HS-27A (cell line): ENCODE measurements at regions not wholly inside any gene's neighbourhood (a gene's known extent, or its start where the extent isn't known, plus 50 kb on each side); places are given as distances from the start of the nearest gene placed in this dataset.

ENCODE experiments used
- DNase-seq: peaks from one replicate; pipeline ENCODE4 v3.0.0-alpha.2; 2012; ENCODE audit warnings: low read depth, missing footprints

- no peak for DNase-seq
Observed at GRCh38 chr18:5091741-5092140, 105.3 kb downstream of the AKAIN1 start.

- no peak for DNase-seq
Observed at GRCh38 chr18:5075297-5075696, 121.8 kb downstream of the AKAIN1 start.

- peak; percentile 8 for DNase-seq
Observed at GRCh38 chr18:5073026-5073944, 123.8 kb downstream of the AKAIN1 start.

GRCh38 chr18:5068851-5069250, 128.2 kb downstream of the AKAIN1 start:
- no peak for DNase-seq

- DNase-seq: no peak
Observed at GRCh38 chr18:5066380-5066977, 130.6 kb downstream of the AKAIN1 start.

GRCh38 chr18:5065615-5066014, 131.4 kb downstream of the AKAIN1 start:
- no peak for DNase-seq

GRCh38 chr18:5064841-5065370, 132.2 kb downstream of the AKAIN1 start:
- DNase-seq: no peak

GRCh38 chr18:5061785-5062184, 135.3 kb downstream of the AKAIN1 start:
- DNase-seq: no peak

GRCh38 chr18:5060543-5060942, 136.5 kb downstream of the AKAIN1 start:
- DNase-seq: no peak

GRCh38 chr18:5059696-5060032, 137.4 kb downstream of the AKAIN1 start:
- DNase-seq: no peak

- no peak for DNase-seq
Observed at GRCh38 chr18:5058768-5059695, 138.0 kb downstream of the AKAIN1 start.

GRCh38 chr18:5057386-5058348, 139.4 kb downstream of the AKAIN1 start:
- no peak for DNase-seq

GRCh38 chr18:5052491-5052890, 144.6 kb downstream of the AKAIN1 start:
- DNase-seq: no peak

- DNase-seq: no peak
Observed at GRCh38 chr18:5051207-5051606, 145.8 kb downstream of the AKAIN1 start.

GRCh38 chr18:5049124-5049523, 147.9 kb downstream of the AKAIN1 start:
- DNase-seq: no peak

- no peak for DNase-seq
Observed at GRCh38 chr18:5040476-5040875, 156.6 kb downstream of the AKAIN1 start.

GRCh38 chr18:5036523-5036922, 160.5 kb downstream of the AKAIN1 start:
- DNase-seq: no peak

- DNase-seq: no peak
Observed at GRCh38 chr18:5031216-5031615, 165.8 kb downstream of the AKAIN1 start.

- no peak for DNase-seq
Observed at GRCh38 chr18:5030636-5031035, 166.4 kb downstream of the AKAIN1 start.

- DNase-seq: no peak
Observed at GRCh38 chr18:5029592-5029991, 167.5 kb downstream of the AKAIN1 start.

GRCh38 chr18:5024741-5025140, 172.3 kb downstream of the AKAIN1 start:
- DNase-seq: no peak
